Nephron (organoid): ENCODE measurements at regions not wholly inside any gene's neighbourhood (a gene's known extent, or its start where the extent isn't known, plus 50 kb on each side); places are given as distances from the start of the nearest gene placed in this dataset.

Experiments
- H3K27ac Mint-ChIP-seq, 3 experiments: 2 replicates each; pipeline ENCODE4 v1.8.0; 2020; ENCODE audit warnings: mixed read lengths in 3 of 3, mild to moderate bottlenecking in 2 of 3, moderate library complexity in 1 of 3
- H3K27me3 Mint-ChIP-seq: 2 replicates; pipeline ENCODE4 v1.8.0; 2021; ENCODE audit warnings: low read depth, mild to moderate bottlenecking, moderate library complexity, mixed read lengths
- H3K36me3 Mint-ChIP-seq: 2 replicates; pipeline ENCODE4 v1.8.0; 2020; ENCODE audit warnings: low read depth, mixed read lengths
- H3K4me1 Mint-ChIP-seq: 2 replicates; pipeline ENCODE4 v1.8.0; 2020; ENCODE audit warnings: mixed read lengths
- H3K4me3 Mint-ChIP-seq, 3 experiments: 2 replicates each; pipeline ENCODE4 v1.8.0; 2020; ENCODE audit warnings: mild to moderate bottlenecking in 3 of 3, mixed read lengths in 3 of 3, moderate library complexity in 2 of 3
- H3K9me3 Mint-ChIP-seq: 2 replicates; pipeline ENCODE4 v1.8.0; 2020; ENCODE audit warnings: mixed read lengths
- TF ChIP-seq, protein P1 (sequence below), 3 experiments: fragments of 200-600 bp; sonication (generic); IDR thresholded peaks; one replicate each; pipeline ENCODE4 v1.5.0; 2021; ENCODE audit warnings: antibody characterized with exemption in 3 of 3; ENCODE audit not compliant: unreplicated experiment in 3 of 3

DNA sequence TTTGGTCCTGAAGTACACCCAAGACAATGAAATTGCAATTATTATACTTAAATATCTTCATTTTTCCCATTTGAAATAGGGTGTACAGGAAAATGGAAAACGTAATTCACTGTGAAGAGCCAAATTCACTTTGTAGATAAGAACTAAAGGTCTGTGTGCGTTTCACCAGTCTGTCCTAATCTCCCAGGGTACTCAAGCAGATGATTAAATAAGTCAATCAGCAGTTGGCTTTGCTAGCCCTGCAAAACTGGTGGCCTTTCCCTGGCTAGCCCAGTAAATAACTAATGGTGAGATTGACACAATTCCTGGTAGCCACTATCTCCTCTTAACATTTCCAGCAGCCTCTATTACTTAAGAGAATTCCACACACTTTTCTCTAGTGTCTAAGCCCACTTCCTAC lies 389.3 kb downstream of the TBL1XR1 start:
- TF ChIP-seq, protein P1, sequence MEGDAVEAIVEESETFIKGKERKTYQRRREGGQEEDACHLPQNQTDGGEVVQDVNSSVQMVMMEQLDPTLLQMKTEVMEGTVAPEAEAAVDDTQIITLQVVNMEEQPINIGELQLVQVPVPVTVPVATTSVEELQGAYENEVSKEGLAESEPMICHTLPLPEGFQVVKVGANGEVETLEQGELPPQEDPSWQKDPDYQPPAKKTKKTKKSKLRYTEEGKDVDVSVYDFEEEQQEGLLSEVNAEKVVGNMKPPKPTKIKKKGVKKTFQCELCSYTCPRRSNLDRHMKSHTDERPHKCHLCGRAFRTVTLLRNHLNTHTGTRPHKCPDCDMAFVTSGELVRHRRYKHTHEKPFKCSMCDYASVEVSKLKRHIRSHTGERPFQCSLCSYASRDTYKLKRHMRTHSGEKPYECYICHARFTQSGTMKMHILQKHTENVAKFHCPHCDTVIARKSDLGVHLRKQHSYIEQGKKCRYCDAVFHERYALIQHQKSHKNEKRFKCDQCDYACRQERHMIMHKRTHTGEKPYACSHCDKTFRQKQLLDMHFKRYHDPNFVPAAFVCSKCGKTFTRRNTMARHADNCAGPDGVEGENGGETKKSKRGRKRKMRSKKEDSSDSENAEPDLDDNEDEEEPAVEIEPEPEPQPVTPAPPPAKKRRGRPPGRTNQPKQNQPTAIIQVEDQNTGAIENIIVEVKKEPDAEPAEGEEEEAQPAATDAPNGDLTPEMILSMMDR (IDR thresholded peaks at IDR 0.05; ENCODE audit: unreplicated experiment in 3 of 3) = no peak
- Mint-ChIP-seq H3K4me3 (no peak overlapping the region), H3K27ac (no peak overlapping the region), H3K4me1 (no peaks in the 10 kb centered on the region), H3K9me3 (peaks cover 3% of the 10 kb centered on the region), H3K36me3 (no peaks in the 10 kb centered on the region), H3K27me3 (no peaks in the 10 kb centered on the region)

DNA sequence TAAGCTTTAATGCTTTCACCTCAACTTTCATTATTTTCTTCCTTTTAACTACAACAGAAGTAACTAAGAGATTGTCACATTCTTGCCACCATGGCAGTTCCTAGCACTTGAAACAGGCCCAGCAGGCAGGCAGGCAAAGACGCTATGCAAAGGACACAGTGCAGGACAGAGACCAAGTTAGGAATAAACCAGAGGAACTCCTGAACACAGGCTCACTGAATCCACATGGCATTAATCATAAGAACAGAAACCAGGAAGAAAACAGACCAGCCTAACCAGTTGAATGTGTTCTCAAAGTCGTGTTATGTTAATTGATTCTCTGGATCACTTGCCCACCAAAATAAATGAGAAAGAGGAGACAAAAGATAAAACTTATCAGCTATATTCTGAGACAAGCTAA lies 397.6 kb downstream of the TBL1XR1 start:
- Mint-ChIP-seq H3K9me3 (peaks cover 9% of the 10 kb centered on the region), H3K27ac (no peak overlapping the region), H3K36me3 (no peaks in the 10 kb centered on the region), H3K4me3 (no peak overlapping the region), H3K27me3 (no peaks in the 10 kb centered on the region), H3K4me1 (no peaks in the 10 kb centered on the region)
- TF ChIP-seq, protein P1 (IDR thresholded peaks at IDR 0.05; ENCODE audit: unreplicated experiment in 3 of 3) = no peak

DNA sequence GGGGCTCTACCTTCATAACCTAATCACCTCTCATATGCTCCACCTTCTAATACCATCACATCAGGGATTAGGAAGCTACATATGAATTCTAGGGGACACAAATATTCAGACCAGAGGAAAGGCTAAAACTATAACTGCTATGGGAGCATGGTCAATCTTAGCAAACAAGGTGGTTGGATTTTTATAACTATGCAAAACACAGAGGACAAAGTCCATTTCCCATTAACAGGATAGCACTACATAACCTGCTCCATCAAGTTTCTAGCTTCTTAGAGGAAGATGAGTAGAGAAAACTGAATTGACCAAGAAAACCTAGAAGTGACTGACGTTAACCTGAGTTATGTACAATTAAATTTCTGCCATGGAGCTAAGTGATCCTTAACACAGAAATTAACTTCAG lies 398.6 kb downstream of the TBL1XR1 start:
- peaks cover 9% of the 10 kb centered on the region for H3K9me3 Mint-ChIP-seq
- H3K36me3 Mint-ChIP-seq = no peaks in the 10 kb centered on the region
- no peaks in the 10 kb centered on the region for H3K27me3 Mint-ChIP-seq
- H3K4me3 Mint-ChIP-seq = no peak overlapping the region
- no peak overlapping the region for H3K27ac Mint-ChIP-seq
- TF ChIP-seq, protein P1 (IDR thresholded peaks at IDR 0.05; ENCODE audit: unreplicated experiment in 3 of 3) = no peak
- no peaks in the 10 kb centered on the region for H3K4me1 Mint-ChIP-seq

DNA sequence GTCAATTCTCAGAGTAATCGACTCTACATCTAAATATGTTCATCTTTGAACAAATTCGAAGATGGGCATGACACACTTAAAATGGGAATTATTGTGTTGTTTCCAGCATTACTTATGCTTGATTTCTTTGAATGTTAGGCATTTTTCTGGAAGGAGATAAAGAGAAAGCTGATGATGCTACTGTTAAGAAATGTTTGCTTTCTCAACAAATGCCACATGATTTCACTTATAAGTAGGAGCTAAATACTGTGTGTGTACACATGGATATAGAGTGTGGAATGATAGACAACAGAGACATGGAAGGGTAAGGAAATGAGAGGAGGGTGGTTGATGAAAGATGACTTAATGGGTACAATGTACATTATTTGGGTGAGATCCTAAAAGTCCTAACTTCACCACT lies 400.9 kb downstream of the TBL1XR1 start:
- no peaks in the 10 kb centered on the region for H3K36me3 Mint-ChIP-seq
- no peaks in the 10 kb centered on the region for H3K4me1 Mint-ChIP-seq
- H3K27ac Mint-ChIP-seq = no peak overlapping the region
- peaks cover 9% of the 10 kb centered on the region for H3K9me3 Mint-ChIP-seq
- no peak overlapping the region for H3K4me3 Mint-ChIP-seq
- TF ChIP-seq, protein P1 (IDR thresholded peaks at IDR 0.05; ENCODE audit: unreplicated experiment in 3 of 3) = no peak
- H3K27me3 Mint-ChIP-seq = no peaks in the 10 kb centered on the region

DNA sequence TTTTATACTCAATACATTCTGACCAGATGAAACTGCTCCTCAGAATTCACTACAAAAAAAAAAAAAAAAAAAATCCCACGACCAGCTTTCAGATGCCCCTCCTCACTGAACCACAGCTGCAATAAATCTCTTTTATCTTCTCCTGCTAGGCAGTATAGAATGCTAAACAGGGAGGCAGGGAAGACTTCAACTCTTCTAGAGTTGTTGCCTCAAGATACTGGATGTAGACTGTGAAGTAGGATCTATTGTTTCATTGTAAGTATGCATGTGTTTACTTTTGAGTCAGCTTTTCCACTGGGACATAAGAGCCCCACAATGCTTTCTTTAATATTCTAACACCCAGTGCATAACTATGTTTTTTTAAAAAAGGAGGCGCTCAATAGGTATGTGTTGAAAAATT lies 401.4 kb downstream of the TBL1XR1 start:
- H3K4me3 Mint-ChIP-seq = no peak overlapping the region
- H3K36me3 Mint-ChIP-seq = no peaks in the 10 kb centered on the region
- TF ChIP-seq, protein P1 (IDR thresholded peaks at IDR 0.05; ENCODE audit: unreplicated experiment in 3 of 3) = no peak
- H3K27me3 Mint-ChIP-seq = no peaks in the 10 kb centered on the region
- H3K9me3 Mint-ChIP-seq = peaks cover 9% of the 10 kb centered on the region
- no peaks in the 10 kb centered on the region for H3K4me1 Mint-ChIP-seq
- H3K27ac Mint-ChIP-seq = no peak overlapping the region

DNA sequence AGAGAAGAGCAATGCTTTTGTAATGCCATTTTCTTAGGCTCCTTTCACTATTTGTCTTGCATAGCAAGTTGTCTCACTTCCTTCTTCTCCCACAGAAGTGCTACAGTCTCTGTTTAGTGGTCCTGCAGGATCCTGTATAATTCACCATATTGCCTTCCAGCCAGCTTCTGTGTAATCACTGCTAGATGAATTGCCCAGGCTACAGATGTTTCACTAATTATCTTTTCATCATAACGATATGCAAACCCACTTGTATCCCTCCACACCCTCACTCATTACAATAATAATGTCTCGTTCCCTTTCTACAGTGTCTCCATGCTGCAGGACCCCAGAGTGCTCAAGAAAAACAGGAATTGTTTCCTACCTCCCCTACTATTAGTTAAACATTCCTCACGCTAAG lies 402.9 kb downstream of the TBL1XR1 start:
- Mint-ChIP-seq H3K27me3 (no peaks in the 10 kb centered on the region), H3K4me1 (no peaks in the 10 kb centered on the region), H3K36me3 (no peaks in the 10 kb centered on the region), H3K4me3 (no peak overlapping the region), H3K27ac (no peak overlapping the region), H3K9me3 (no peaks in the 10 kb centered on the region)
- TF ChIP-seq, protein P1 (IDR thresholded peaks at IDR 0.05; ENCODE audit: unreplicated experiment in 3 of 3) = no peak
